Liver (tissue), 3 donors: ENCODE measurements at regions not wholly inside any gene's neighbourhood (a gene's known extent, or its start where the extent isn't known, plus 50 kb on each side); places are given as distances from the start of the nearest gene placed in this dataset.

Experiments used
- GABPA ChIP-seq, 2 donors: IDR thresholded peaks in 1 of 2; conservative IDR thresholded peaks in 1 of 2; 2 replicates each; pipeline ENCODE4 v1.6.1; 2016; ENCODE audit warnings: antibody characterized with exemption in 2 of 2, mild to moderate bottlenecking in 1 of 2, moderate library complexity in 1 of 2
- HNF4G ChIP-seq: IDR thresholded peaks from 2 replicates; pipeline ENCODE4 v1.6.1; 2016; ENCODE audit warnings: antibody characterized with exemption
- SP1 ChIP-seq: IDR thresholded peaks from 2 replicates; pipeline ENCODE4 v1.6.1; 2018; ENCODE audit warnings: antibody characterized with exemption, mild to moderate bottlenecking
- TAF1 ChIP-seq: conservative IDR thresholded peaks from 2 replicates; pipeline ENCODE4 v1.6.1; 2016; ENCODE audit warnings: antibody characterized with exemption, mild to moderate bottlenecking
- TF ChIP-seq, protein P1 (sequence below): fragments of 150-350 bp; IDR thresholded peaks from 2 replicates; pipeline ENCODE4 v1.5.1; 2017; ENCODE audit warnings: improper control_type of control experiment, low read depth, low read length; ENCODE audit not compliant: missing input control
- donor health status: healthy.
- donor health status: healthy.

GRCh38 chr11:121964591-121964990 lies 151.4 kb downstream of the BLID start:
- TF ChIP-seq, protein P1, sequence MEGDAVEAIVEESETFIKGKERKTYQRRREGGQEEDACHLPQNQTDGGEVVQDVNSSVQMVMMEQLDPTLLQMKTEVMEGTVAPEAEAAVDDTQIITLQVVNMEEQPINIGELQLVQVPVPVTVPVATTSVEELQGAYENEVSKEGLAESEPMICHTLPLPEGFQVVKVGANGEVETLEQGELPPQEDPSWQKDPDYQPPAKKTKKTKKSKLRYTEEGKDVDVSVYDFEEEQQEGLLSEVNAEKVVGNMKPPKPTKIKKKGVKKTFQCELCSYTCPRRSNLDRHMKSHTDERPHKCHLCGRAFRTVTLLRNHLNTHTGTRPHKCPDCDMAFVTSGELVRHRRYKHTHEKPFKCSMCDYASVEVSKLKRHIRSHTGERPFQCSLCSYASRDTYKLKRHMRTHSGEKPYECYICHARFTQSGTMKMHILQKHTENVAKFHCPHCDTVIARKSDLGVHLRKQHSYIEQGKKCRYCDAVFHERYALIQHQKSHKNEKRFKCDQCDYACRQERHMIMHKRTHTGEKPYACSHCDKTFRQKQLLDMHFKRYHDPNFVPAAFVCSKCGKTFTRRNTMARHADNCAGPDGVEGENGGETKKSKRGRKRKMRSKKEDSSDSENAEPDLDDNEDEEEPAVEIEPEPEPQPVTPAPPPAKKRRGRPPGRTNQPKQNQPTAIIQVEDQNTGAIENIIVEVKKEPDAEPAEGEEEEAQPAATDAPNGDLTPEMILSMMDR = no peak
- TF ChIP-seq TAF1 = no peak
- no peak for TF ChIP-seq SP1
- TF ChIP-seq GABPA (IDR thresholded peaks at IDR 0.05 in 1 of 2, conservative IDR thresholded peaks at IDR 0.05 in 1 of 2) = no peak
- no peak for TF ChIP-seq HNF4G
